Peyer's patch (tissue), 4 donors: ENCODE measurements at regions not wholly inside any gene's neighbourhood (a gene's known extent, or its start where the extent isn't known, plus 50 kb on each side); places are given as distances from the start of the nearest gene placed in this dataset.

Source experiments
- DNase-seq, 3 donors: peaks; one replicate each; pipeline ENCODE4 v3.0.0-alpha.2; 2017 to 2019
- H3K27ac ChIP-seq, 4 donors: fragments of 200-600 bp; sonication (generic); one replicate each; pipeline ENCODE4 v1.5.1; 2016 to 2019
- H3K27me3 ChIP-seq, 2 donors: fragments of 200-600 bp; sonication (generic); one replicate each; pipeline ENCODE4 v1.5.1; 2019
- H3K36me3 ChIP-seq, 3 donors: fragments of 200-600 bp; sonication (generic); one replicate each; pipeline ENCODE4 v1.5.1; 2016 to 2019
- H3K4me1 ChIP-seq, 4 donors: fragments of 200-600 bp; sonication (generic); one replicate each; pipeline ENCODE4 v1.5.1; 2016 to 2019
- H3K4me3 ChIP-seq, 4 donors: fragments of 200-600 bp; sonication (generic); 1 replicate in 3 of 4; 2 replicates in 1 of 4; pipeline ENCODE4 v1.5.1; 2016 to 2019; ENCODE audit warnings: mild to moderate bottlenecking in 1 of 4
- H3K9me3 ChIP-seq, 4 donors: fragments of 200-600 bp; sonication (generic); one replicate each; pipeline ENCODE4 v1.5.1; 2016 to 2019; ENCODE audit warnings: mild to moderate bottlenecking in 1 of 4
- POLR2A ChIP-seq, 2 donors: fragments of 450-650 bp; IDR thresholded peaks; one replicate each; pipeline ENCODE4 v1.5.1; 2017; ENCODE audit warnings: antibody characterized with exemption in 2 of 2, mild to moderate bottlenecking in 2 of 2, moderate library complexity in 2 of 2
- TF ChIP-seq, protein P1 (sequence below), 6 experiments: fragments of 450-650 bp in 4 of 6; fragments of 200-600 bp in 2 of 6; sonication (generic) in 1 of 6; IDR thresholded peaks; one replicate each; pipeline ENCODE4 v1.5.1; 2017 to 2019; ENCODE audit warnings: antibody characterized with exemption in 6 of 6, mild to moderate bottlenecking in 3 of 6, moderate library complexity in 1 of 6

DNA sequence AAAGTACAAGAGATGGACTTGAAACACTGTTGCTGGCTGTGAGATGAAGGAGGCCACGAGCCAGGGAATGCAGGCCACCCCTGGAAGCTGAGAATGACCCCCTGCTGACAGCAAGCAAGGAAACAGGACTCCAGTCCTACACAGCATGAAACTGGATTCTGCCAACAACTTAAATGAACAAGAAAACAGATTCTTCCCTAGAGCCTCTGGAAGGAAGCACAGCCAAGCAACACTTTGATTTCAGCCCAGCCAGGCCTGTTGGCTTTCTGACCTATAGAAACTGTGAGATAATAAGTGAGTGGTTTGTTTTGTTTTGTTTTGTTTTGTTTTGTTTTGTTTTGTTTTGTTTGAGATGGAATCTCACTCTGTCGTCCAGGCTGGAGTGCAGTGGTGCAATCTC is 105.3 kb upstream of the CACNA1A start:
- DNase-seq, result no peak
- Histone ChIP-seq H3K4me1 (no peaks in the 10 kb centered on the region), H3K27ac (no peak overlapping the region), H3K4me3 (no peak overlapping the region), H3K36me3 (no peaks in the 10 kb centered on the region), H3K9me3 (no peaks in the 10 kb centered on the region), H3K27me3 (no peaks in the 10 kb centered on the region)
- TF ChIP-seq, protein P1, sequence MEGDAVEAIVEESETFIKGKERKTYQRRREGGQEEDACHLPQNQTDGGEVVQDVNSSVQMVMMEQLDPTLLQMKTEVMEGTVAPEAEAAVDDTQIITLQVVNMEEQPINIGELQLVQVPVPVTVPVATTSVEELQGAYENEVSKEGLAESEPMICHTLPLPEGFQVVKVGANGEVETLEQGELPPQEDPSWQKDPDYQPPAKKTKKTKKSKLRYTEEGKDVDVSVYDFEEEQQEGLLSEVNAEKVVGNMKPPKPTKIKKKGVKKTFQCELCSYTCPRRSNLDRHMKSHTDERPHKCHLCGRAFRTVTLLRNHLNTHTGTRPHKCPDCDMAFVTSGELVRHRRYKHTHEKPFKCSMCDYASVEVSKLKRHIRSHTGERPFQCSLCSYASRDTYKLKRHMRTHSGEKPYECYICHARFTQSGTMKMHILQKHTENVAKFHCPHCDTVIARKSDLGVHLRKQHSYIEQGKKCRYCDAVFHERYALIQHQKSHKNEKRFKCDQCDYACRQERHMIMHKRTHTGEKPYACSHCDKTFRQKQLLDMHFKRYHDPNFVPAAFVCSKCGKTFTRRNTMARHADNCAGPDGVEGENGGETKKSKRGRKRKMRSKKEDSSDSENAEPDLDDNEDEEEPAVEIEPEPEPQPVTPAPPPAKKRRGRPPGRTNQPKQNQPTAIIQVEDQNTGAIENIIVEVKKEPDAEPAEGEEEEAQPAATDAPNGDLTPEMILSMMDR (IDR thresholded peaks at IDR 0.05), result no peak
- TF ChIP-seq POLR2A (IDR thresholded peaks at IDR 0.05), result no peak

DNA sequence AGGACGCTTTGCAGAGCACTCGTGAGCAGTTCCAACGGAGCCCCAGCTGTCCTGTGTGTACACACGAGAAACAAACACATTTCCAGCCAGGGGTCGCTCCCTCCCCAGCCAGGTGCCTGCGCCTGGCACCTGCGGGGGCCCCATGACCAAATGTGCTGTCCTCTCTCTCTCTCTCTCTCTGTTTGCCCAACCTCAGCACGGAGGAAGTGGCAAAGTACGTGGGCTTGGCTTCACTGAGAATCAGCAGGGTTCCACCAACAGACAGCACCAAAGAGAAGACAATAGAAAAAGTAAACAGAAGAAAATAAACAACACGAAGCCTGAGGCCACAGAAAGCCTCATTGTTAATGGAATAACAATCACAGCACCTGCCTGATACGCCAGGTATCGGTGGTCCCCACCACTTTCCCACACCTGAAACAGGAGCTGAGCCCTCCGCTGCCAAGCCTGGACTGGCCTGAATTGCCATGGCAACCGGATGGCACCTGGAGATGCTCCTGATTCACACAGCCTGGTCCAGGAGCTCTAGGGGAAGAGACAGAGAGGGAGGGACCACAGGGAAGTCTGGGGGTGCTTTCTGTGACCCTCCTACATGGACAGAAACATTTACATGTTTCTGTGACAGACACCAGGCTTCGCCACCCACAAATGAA is 103.9 kb upstream of the CACNA1A start:
- Histone ChIP-seq H3K4me3 (no peak overlapping the region), H3K27ac (no peak overlapping the region), H3K4me1 (no peaks in the 10 kb centered on the region), H3K9me3 (no peaks in the 10 kb centered on the region), H3K27me3 (no peaks in the 10 kb centered on the region), H3K36me3 (no peaks in the 10 kb centered on the region)
- DNase-seq, result peak in 1 of 3 donors; percentile 53
- TF ChIP-seq, protein P1 (IDR thresholded peaks at IDR 0.05), result peak in 2 of 6 experiments; percentile 5 to 37
- no peak for TF ChIP-seq POLR2A (IDR thresholded peaks at IDR 0.05)

DNA sequence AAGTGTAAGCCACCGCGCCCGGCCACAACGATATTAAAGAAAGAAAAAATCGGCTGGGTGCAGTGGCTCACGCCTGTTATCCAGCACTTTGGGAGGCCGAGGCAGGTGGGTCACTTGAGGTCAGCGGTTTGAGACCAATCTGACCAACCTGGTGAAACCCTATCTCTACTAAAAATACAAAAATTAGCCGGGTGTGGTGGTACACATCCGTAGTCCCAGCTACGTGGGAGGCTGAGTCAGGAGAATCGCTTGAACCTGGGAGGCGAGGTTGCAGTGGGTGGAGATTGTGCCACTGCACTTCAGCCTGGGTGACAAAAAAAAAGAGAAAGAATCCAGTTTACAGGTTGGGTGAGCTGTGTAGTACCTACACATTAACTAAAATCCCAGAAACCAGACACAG is 99.9 kb upstream of the CACNA1A start:
- no peak overlapping the region for H3K27ac ChIP-seq
- no peak for DNase-seq
- H3K4me3 ChIP-seq, result no peak overlapping the region
- no peaks in the 10 kb centered on the region for H3K4me1 ChIP-seq
- H3K36me3 ChIP-seq, result no peaks in the 10 kb centered on the region
- no peaks in the 10 kb centered on the region for H3K27me3 ChIP-seq
- no peaks in the 10 kb centered on the region for H3K9me3 ChIP-seq
- no peak for TF ChIP-seq POLR2A (IDR thresholded peaks at IDR 0.05)
- TF ChIP-seq, protein P1 (IDR thresholded peaks at IDR 0.05), result no peak

DNA sequence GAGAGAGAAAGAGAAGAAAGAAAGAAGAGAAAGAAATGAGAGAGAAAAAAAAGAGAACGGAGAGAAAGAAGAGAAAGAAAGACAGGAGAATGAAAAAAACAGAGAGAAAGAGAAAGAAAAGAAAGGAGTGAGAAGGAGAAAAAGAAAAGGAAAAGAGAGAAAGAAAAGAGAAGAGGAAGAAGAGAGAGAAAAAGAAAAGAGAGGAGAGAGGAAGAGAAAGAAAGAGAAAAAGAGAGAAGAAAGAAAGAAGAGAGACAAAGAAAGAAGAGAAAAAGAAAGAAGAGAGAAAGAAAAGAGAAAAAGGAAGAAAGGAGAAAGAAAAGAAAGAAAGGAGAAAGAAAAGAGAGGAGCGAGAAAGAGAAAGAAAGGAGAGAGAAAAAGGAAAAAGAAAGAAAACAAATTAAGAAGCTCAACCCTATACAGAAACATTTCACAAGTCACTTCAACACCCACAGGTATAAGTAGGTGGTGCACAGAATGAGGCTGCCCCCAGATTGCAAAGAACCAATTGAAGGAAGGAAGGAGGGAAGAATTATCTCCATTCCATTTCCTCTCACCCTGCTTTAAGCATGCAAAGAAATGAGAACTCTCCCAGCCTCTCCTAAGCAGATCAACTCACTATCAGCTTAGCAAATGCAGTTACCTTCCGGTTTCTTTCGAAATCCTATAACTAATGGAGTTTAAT is 98.8 kb upstream of the CACNA1A start:
- no peak for DNase-seq
- Histone ChIP-seq H3K27ac (no peak overlapping the region), H3K27me3 (no peaks in the 10 kb centered on the region), H3K9me3 (no peaks in the 10 kb centered on the region), H3K36me3 (no peaks in the 10 kb centered on the region), H3K4me3 (no peak overlapping the region), H3K4me1 (no peaks in the 10 kb centered on the region)
- TF ChIP-seq, protein P1 (IDR thresholded peaks at IDR 0.05), result no peak
- TF ChIP-seq POLR2A (IDR thresholded peaks at IDR 0.05), result no peak

DNA sequence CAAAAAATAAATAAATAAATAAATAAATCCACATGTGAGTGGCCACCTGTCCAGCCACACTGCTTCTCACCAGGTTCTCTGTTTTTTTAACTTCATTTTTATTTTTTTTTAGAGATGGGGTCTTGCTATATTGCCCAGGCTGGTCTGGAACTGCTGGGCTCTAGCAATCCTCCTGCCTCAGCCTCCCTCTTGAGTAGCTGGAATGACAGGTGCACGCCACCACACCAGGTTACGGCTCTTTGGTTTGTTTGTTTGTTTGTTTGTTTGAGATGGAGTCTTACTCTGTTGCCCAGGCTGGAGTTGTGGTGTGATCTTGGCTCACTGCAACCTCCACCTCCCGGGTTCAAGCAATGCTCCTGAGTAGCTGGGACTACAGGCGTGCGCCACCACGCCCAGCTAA is 94.5 kb upstream of the CACNA1A start:
- no peaks in the 10 kb centered on the region for H3K36me3 ChIP-seq
- DNase-seq, result no peak
- TF ChIP-seq, protein P1 (IDR thresholded peaks at IDR 0.05), result no peak
- no peak for TF ChIP-seq POLR2A (IDR thresholded peaks at IDR 0.05)

More for the DNA sequence above, 94.5 kb upstream of the CACNA1A start:
- H3K27me3 ChIP-seq, result no peaks in the 10 kb centered on the region
- H3K27ac ChIP-seq, result no peak overlapping the region
- H3K4me1 ChIP-seq, result no peaks in the 10 kb centered on the region
- H3K4me3 ChIP-seq, result no peak overlapping the region
- H3K9me3 ChIP-seq, result no peaks in the 10 kb centered on the region
